Spleen (tissue), 11 donors: ENCODE measurements at regions not wholly inside any gene's neighbourhood (a gene's known extent, or its start where the extent isn't known, plus 50 kb on each side); places are given as distances from the start of the nearest gene placed in this dataset.
A peak's percentile ranks its signal among the peaks of the same experiment; 100 is the strongest.

ENCODE experiments used
- DNase-seq: peaks from one replicate; pipeline ENCODE4 v3.0.0-alpha.2; 2020
- H3K27ac ChIP-seq, 8 donors: fragments of 200-600 bp; sonication (generic) in 7 of 8; 1 replicate in 4 of 8; 2 replicates in 4 of 8; pipeline versions ENCODE4 v1.5.0 to v1.8.0; 2016 to 2021; ENCODE audit warnings: inconsistent platforms in 4 of 8, mild to moderate bottlenecking in 4 of 8, moderate library complexity in 1 of 8
- H3K27me3 ChIP-seq, 7 donors: fragments of 200-600 bp; sonication (generic) in 6 of 7; replicated peaks in 1 of 7; 1 replicate in 4 of 7; 2 replicates in 3 of 7; pipeline versions ENCODE4 v1.5.0 to v1.8.0; 2016 to 2021; ENCODE audit warnings: inconsistent platforms in 3 of 7, mild to moderate bottlenecking in 1 of 7
- H3K36me3 ChIP-seq, 6 donors: fragments of 200-600 bp; sonication (generic) in 5 of 6; 1 replicate in 4 of 6; 2 replicates in 2 of 6; pipeline versions ENCODE4 v1.5.0 to v1.8.0; 2016 to 2021; ENCODE audit warnings: inconsistent platforms in 2 of 6
- H3K4me1 ChIP-seq, 6 donors: fragments of 200-600 bp; sonication (generic) in 5 of 6; 1 replicate in 3 of 6; 2 replicates in 3 of 6; pipeline versions ENCODE4 v1.5.0 to v1.8.0; 2016 to 2021; ENCODE audit warnings: inconsistent platforms in 3 of 6
- H3K4me3 ChIP-seq, 8 donors: fragments of 200-600 bp; sonication (generic) in 7 of 8; 1 replicate in 4 of 8; 2 replicates in 4 of 8; pipeline versions ENCODE4 v1.5.0 to v1.8.0; 2016 to 2021; ENCODE audit warnings: inconsistent platforms in 4 of 8, mild to moderate bottlenecking in 4 of 8, moderate library complexity in 2 of 8
- H3K9me3 ChIP-seq, 8 donors: fragments of 200-600 bp; sonication (generic) in 7 of 8; 1 replicate in 4 of 8; 2 replicates in 4 of 8; pipeline versions ENCODE4 v1.5.0 to v1.8.0; 2016 to 2021; ENCODE audit warnings: inconsistent platforms in 4 of 8
- CTCF ChIP-seq, 11 experiments: fragments of 200-600 bp in 7 of 11; fragments of 450-650 bp in 4 of 11; sonication (generic) in 4 of 11; IDR thresholded peaks in 8 of 11; conservative IDR thresholded peaks in 3 of 11; 1 replicate in 7 of 11; 2 replicates in 4 of 11; pipeline versions ENCODE4 v1.4.0 to v1.8.0; 2016 to 2021; ENCODE audit warnings: antibody characterized with exemption in 11 of 11, inconsistent platforms in 4 of 11, mild to moderate bottlenecking in 1 of 11
- POLR2A ChIP-seq, 3 donors: fragments of 450-650 bp; IDR thresholded peaks; one replicate each; pipeline ENCODE4 v1.5.1; 2017; ENCODE audit warnings: antibody characterized with exemption in 3 of 3, mild to moderate bottlenecking in 1 of 3
- POLR2AphosphoS5 ChIP-seq, 3 donors: sonication (generic); formaldehyde crosslinking; IDR thresholded peaks; one replicate each; pipeline ENCODE4 v1.5.1; 2017; ENCODE audit warnings: antibody characterized with exemption in 3 of 3
- WGBS, 5 donors: extraction: QIAGEN DNeasy Blood & Tissue Kit in 3 of 5; methylation state at CpG; one replicate each; pipeline versions ENCODE4 v1.1.5 to v1.1.7; 2013 to 2018; 5-methylcytosine and 5-hydroxymethylcytosine counted together
- intact Hi-C: fragments of 100-400 bp; cut with DNase I; formaldehyde crosslinking; loops from one replicate; pipeline ENCODE4 v1.15.0; 2023; ENCODE audit warnings: low total_unique reads
- donor health status: healthy with polysubstance abuse.
- donor health status: DM: no; HTN: no; CAD: no; lungs with moderate emphysema.
- donor health status: DM: no; HTN: no; CAD: no.
- donor health status: Bipolar disorder and iron deficiency.
- donor health status: healthy.
- donor health status: DM: no; HTN: no; CAD: no.
- donor health status: DM: yes; HTN: yes; CAD: no.

- Histone ChIP-seq H3K4me3 (no peak overlapping the region), H3K4me1 (no peaks in the 10 kb centered on the region), H3K9me3 (no peaks in the 10 kb centered on the region), H3K27me3 (no peaks in the 10 kb centered on the region), H3K27ac (no peak overlapping the region), H3K36me3 (peaks cover 3 to 100% (median 70%) of the 10 kb centered on the region in 6 donors)
- intact Hi-C loops = no loop called here
- TF ChIP-seq POLR2AphosphoS5 (IDR thresholded peaks at IDR 0.05) (no peak), CTCF (IDR thresholded peaks at IDR 0.05 in 8 of 11, conservative IDR thresholded peaks at IDR 0.05 in 3 of 11) (no peak), POLR2A (IDR thresholded peaks at IDR 0.05) (no peak)
- no peak for DNase-seq
- 87 to 94% (median 88%) methylated on average over 5 of the region's 5 CpGs for WGBS, 5 donors
Observed at GRCh38 chr6:144549837-144550747, 265.0 kb downstream of the UTRN start.

DNA sequence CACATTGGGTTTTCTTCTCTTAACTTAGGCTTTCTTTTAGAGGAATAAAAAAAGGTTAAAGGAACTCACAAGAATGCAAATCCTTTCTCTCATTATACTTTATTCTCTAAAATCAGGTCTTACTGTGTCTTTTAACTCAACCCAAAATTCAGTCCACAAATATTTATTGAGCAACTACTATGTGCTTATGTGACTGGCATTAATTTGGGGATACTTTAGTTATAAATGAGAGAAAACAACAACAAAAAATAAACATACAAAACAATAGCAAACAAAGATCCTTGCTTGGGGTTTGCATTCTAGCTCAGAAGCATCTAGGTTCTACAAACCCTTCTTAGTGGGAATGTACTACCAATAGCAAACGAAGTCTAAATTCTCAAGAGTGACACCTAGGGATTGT, 266.2 kb downstream of the UTRN start:
- TF ChIP-seq CTCF (IDR thresholded peaks at IDR 0.05 in 8 of 11, conservative IDR thresholded peaks at IDR 0.05 in 3 of 11) = no peak
- TF ChIP-seq POLR2A (IDR thresholded peaks at IDR 0.05) = no peak
- no peak for TF ChIP-seq POLR2AphosphoS5 (IDR thresholded peaks at IDR 0.05)
- 89 to 100% (median 93%) methylated on average over 1 of the region's 1 CpG for WGBS, 5 donors
- H3K4me3 ChIP-seq = no peak overlapping the region
- no peaks in the 10 kb centered on the region for H3K4me1 ChIP-seq
- H3K9me3 ChIP-seq = no peaks in the 10 kb centered on the region
- no peak for DNase-seq
- H3K27me3 ChIP-seq = no peaks in the 10 kb centered on the region
- no peak overlapping the region for H3K27ac ChIP-seq
- intact Hi-C loops = no loop called here
- H3K36me3 ChIP-seq = peaks cover 3 to 100% (median 76%) of the 10 kb centered on the region in 6 donors

GRCh38 chr6:144555066-144555465, 269.9 kb downstream of the UTRN start:
- H3K9me3 ChIP-seq = no peaks in the 10 kb centered on the region
- H3K27me3 ChIP-seq = no peaks in the 10 kb centered on the region
- DNase-seq = no peak
- no peak overlapping the region for H3K27ac ChIP-seq
- no peak overlapping the region for H3K4me3 ChIP-seq
- WGBS, 5 donors = 84 to 95% (median 87%) methylated on average over 1 of the region's 1 CpG
- peaks cover 0 to 9% (median 0%) of the 10 kb centered on the region in 6 donors for H3K4me1 ChIP-seq
- H3K36me3 ChIP-seq = peaks cover 3 to 100% (median 77%) of the 10 kb centered on the region in 6 donors
- TF ChIP-seq POLR2A (IDR thresholded peaks at IDR 0.05) (no peak), POLR2AphosphoS5 (IDR thresholded peaks at IDR 0.05) (no peak), CTCF (IDR thresholded peaks at IDR 0.05 in 8 of 11, conservative IDR thresholded peaks at IDR 0.05 in 3 of 11) (no peak)
- intact Hi-C loops = no loop called here

DNA sequence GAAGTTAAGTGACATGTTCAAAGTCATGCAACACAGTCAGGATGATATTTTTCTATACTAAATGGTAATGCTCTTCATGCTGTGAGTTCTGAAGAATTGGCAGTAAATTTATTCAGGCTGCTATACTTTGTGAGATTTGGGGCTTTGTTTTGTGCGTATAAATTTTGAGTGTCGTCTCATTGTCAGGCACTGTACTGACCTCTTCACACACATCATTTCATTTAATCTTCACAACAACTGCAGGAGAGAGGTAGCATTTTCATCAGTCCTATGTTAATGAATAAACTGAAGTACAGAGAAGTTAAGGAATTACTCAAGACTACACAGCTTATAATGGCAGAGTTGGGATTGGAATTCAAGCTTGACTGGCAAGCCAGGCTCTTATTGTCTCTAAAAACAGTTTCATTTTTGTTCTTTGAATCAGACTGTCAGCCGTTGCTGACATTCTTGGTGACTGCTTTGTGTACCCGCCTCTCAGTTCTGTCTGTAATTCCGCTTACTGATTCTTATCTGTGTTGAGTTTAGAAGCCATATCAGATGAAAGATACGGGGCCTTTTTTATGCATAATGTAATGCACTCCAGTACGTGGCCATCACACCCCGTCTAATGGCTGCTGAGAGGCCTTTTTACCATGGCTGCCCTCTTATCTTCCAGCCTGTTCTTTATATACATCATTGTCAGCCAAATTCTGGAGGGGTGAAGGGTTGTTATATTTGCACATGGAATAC, 274.9 kb downstream of the UTRN start:
- Histone ChIP-seq H3K27ac (peak overlapping the region in 1 of 8 donors; percentile 14), H3K4me1 (peaks cover 0 to 14% (median 0%) of the 10 kb centered on the region in 6 donors), H3K4me3 (no peak overlapping the region), H3K9me3 (no peaks in the 10 kb centered on the region), H3K27me3 (no peaks in the 10 kb centered on the region), H3K36me3 (peaks cover 0 to 98% (median 50%) of the 10 kb centered on the region in 6 donors)
- intact Hi-C loops = no loop called here
- 70 to 86% (median 78%) methylated on average over 8 of the region's 8 CpGs for WGBS, 5 donors
- no peak for TF ChIP-seq POLR2A (IDR thresholded peaks at IDR 0.05)
- no peak for DNase-seq
